H1 (cell line): ENCODE measurements at regions not wholly inside any gene's neighbourhood (a gene's known extent, or its start where the extent isn't known, plus 50 kb on each side); places are given as distances from the start of the nearest gene placed in this dataset.

Source experiments
- BACH1 ChIP-seq: IDR thresholded peaks from 2 replicates; pipeline ENCODE4 v1.6.1; 2012; ENCODE audit warnings: low read length, improper control_type of control experiment
- BRCA1 ChIP-seq: IDR thresholded peaks from 2 replicates; pipeline ENCODE4 v1.6.1; 2012; ENCODE audit warnings: low read depth, low read length, improper control_type of control experiment
- CEBPB ChIP-seq: IDR thresholded peaks from 2 replicates; pipeline ENCODE4 v1.6.1; 2012; ENCODE audit warnings: low read depth, low read length
- FOSL1 ChIP-seq: IDR thresholded peaks from 2 replicates; pipeline ENCODE4 v1.6.1; 2011; ENCODE audit warnings: mild to moderate bottlenecking, low read depth, low read length, moderate library complexity; ENCODE audit not compliant: insufficient read depth
- HDAC2 ChIP-seq, 2 experiments: fragments of 300-600 bp in 1 of 2; sonication (generic) in 1 of 2; IDR thresholded peaks; 2 replicates each; pipeline ENCODE4 v1.6.1; 2011 to 2012; ENCODE audit warnings: low read depth in 2 of 2, low read length in 2 of 2, mild to moderate bottlenecking in 2 of 2, moderate library complexity in 2 of 2, borderline replicate concordance in 1 of 2, inconsistent platforms in 1 of 2
- JUND ChIP-seq: IDR thresholded peaks from 2 replicates; pipeline ENCODE4 v1.6.1; 2011; ENCODE audit warnings: mild to moderate bottlenecking, improper control_type of control experiment, low read length
- NRF1 ChIP-seq: IDR thresholded peaks from 2 replicates; pipeline ENCODE4 v1.6.1; 2011; ENCODE audit warnings: mild to moderate bottlenecking, low read depth, low read length, improper control_type of control experiment
- POLR2A ChIP-seq, 2 experiments: IDR thresholded peaks; 1 replicate in 1 of 2; 2 replicates in 1 of 2; pipeline ENCODE4 v1.6.1; 2011; ENCODE audit warnings: low read depth in 2 of 2, low read length in 2 of 2, mild to moderate bottlenecking in 2 of 2; ENCODE audit errors: control extremely low read depth in 1 of 2
- RAD21 ChIP-seq, 2 experiments: IDR thresholded peaks in 1 of 2; conservative IDR thresholded peaks in 1 of 2; 2 replicates each; pipeline ENCODE4 v1.6.1; 2011; ENCODE audit warnings: low read depth in 2 of 2, low read length in 2 of 2, improper control_type of control experiment in 1 of 2, inconsistent platforms in 1 of 2, mild to moderate bottlenecking in 1 of 2, moderate library complexity in 1 of 2
- SIRT6 ChIP-seq: IDR thresholded peaks from one replicate; pipeline ENCODE4 v1.7.1; 2012; ENCODE audit warnings: low read length, inconsistent platforms
- TAF1 ChIP-seq: IDR thresholded peaks from 2 replicates; pipeline ENCODE4 v1.6.1; 2011; ENCODE audit warnings: mild to moderate bottlenecking, low read depth, low read length
- TF ChIP-seq, protein P1 (sequence below), 3 experiments: IDR thresholded peaks; 1 replicate in 2 of 3; 2 replicates in 1 of 3; pipeline versions ENCODE4 v1.5.1 to v1.6.1; 2011; ENCODE audit warnings: low read length in 3 of 3, mild to moderate bottlenecking in 3 of 3, inconsistent platforms in 2 of 3, low read depth in 1 of 3, moderate library complexity in 1 of 3; ENCODE audit not compliant: insufficient read depth in 1 of 3; ENCODE audit errors: control extremely low read depth in 1 of 3
- TF ChIP-seq, protein P2 (sequence below): IDR thresholded peaks from 2 replicates; pipeline ENCODE4 v1.6.1; 2011; ENCODE audit warnings: low read length, improper control_type of control experiment
- TF ChIP-seq, protein P3 (sequence below): fragments of 300-600 bp; sonication (generic); IDR thresholded peaks from 2 replicates; pipeline ENCODE4 v1.7.1; 2012; ENCODE audit warnings: low read length, moderate library complexity, mild to moderate bottlenecking, inconsistent platforms; ENCODE audit not compliant: insufficient replicate concordance

DNA sequence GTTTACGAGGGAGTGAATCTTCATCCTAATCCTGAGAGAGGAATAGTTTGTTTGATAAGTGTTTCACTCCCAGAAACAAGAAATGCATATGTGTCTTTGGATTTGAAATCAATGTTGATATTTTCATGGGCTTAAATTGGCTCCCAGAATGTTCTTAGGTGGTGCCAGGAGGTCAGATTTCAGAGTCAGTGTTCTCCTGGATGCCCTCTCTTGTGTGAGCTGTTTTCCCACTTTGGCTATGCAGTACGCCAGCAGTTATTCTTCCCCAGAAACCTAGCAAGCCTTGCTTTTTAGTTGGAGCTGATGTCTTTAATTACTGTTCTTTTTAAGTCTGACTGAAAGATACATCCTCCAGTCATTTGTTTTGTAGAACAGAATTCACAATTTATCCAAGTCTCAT, 291.4 kb downstream of the DNAJB9 start:
- TF ChIP-seq NRF1 (no peak), HDAC2 (IDR thresholded peaks at IDR 0.05; ENCODE audit: borderline replicate concordance in 1 of 2, low read depth in 2 of 2, low read length in 2 of 2) (no peak), FOSL1 (no peak), JUND (no peak), TAF1 (no peak), BRCA1 (no peak), SIRT6 (no peak), POLR2A (IDR thresholded peaks at IDR 0.05; ENCODE audit: control extremely low read depth in 1 of 2, low read depth in 2 of 2, low read length in 2 of 2) (no peak), BACH1 (no peak), RAD21 (IDR thresholded peaks at IDR 0.05 in 1 of 2, conservative IDR thresholded peaks at IDR 0.05 in 1 of 2; ENCODE audit: low read depth in 2 of 2, low read length in 2 of 2) (no peak), CEBPB (no peak)
- TF ChIP-seq, protein P1, sequence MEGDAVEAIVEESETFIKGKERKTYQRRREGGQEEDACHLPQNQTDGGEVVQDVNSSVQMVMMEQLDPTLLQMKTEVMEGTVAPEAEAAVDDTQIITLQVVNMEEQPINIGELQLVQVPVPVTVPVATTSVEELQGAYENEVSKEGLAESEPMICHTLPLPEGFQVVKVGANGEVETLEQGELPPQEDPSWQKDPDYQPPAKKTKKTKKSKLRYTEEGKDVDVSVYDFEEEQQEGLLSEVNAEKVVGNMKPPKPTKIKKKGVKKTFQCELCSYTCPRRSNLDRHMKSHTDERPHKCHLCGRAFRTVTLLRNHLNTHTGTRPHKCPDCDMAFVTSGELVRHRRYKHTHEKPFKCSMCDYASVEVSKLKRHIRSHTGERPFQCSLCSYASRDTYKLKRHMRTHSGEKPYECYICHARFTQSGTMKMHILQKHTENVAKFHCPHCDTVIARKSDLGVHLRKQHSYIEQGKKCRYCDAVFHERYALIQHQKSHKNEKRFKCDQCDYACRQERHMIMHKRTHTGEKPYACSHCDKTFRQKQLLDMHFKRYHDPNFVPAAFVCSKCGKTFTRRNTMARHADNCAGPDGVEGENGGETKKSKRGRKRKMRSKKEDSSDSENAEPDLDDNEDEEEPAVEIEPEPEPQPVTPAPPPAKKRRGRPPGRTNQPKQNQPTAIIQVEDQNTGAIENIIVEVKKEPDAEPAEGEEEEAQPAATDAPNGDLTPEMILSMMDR (IDR thresholded peaks at IDR 0.05; ENCODE audit: control extremely low read depth in 1 of 3, insufficient read depth in 1 of 3, low read depth in 1 of 3, low read length in 3 of 3) = no peak
- TF ChIP-seq, protein P2, sequence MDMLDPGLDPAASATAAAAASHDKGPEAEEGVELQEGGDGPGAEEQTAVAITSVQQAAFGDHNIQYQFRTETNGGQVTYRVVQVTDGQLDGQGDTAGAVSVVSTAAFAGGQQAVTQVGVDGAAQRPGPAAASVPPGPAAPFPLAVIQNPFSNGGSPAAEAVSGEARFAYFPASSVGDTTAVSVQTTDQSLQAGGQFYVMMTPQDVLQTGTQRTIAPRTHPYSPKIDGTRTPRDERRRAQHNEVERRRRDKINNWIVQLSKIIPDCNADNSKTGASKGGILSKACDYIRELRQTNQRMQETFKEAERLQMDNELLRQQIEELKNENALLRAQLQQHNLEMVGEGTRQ = no peak
- TF ChIP-seq, protein P3, sequence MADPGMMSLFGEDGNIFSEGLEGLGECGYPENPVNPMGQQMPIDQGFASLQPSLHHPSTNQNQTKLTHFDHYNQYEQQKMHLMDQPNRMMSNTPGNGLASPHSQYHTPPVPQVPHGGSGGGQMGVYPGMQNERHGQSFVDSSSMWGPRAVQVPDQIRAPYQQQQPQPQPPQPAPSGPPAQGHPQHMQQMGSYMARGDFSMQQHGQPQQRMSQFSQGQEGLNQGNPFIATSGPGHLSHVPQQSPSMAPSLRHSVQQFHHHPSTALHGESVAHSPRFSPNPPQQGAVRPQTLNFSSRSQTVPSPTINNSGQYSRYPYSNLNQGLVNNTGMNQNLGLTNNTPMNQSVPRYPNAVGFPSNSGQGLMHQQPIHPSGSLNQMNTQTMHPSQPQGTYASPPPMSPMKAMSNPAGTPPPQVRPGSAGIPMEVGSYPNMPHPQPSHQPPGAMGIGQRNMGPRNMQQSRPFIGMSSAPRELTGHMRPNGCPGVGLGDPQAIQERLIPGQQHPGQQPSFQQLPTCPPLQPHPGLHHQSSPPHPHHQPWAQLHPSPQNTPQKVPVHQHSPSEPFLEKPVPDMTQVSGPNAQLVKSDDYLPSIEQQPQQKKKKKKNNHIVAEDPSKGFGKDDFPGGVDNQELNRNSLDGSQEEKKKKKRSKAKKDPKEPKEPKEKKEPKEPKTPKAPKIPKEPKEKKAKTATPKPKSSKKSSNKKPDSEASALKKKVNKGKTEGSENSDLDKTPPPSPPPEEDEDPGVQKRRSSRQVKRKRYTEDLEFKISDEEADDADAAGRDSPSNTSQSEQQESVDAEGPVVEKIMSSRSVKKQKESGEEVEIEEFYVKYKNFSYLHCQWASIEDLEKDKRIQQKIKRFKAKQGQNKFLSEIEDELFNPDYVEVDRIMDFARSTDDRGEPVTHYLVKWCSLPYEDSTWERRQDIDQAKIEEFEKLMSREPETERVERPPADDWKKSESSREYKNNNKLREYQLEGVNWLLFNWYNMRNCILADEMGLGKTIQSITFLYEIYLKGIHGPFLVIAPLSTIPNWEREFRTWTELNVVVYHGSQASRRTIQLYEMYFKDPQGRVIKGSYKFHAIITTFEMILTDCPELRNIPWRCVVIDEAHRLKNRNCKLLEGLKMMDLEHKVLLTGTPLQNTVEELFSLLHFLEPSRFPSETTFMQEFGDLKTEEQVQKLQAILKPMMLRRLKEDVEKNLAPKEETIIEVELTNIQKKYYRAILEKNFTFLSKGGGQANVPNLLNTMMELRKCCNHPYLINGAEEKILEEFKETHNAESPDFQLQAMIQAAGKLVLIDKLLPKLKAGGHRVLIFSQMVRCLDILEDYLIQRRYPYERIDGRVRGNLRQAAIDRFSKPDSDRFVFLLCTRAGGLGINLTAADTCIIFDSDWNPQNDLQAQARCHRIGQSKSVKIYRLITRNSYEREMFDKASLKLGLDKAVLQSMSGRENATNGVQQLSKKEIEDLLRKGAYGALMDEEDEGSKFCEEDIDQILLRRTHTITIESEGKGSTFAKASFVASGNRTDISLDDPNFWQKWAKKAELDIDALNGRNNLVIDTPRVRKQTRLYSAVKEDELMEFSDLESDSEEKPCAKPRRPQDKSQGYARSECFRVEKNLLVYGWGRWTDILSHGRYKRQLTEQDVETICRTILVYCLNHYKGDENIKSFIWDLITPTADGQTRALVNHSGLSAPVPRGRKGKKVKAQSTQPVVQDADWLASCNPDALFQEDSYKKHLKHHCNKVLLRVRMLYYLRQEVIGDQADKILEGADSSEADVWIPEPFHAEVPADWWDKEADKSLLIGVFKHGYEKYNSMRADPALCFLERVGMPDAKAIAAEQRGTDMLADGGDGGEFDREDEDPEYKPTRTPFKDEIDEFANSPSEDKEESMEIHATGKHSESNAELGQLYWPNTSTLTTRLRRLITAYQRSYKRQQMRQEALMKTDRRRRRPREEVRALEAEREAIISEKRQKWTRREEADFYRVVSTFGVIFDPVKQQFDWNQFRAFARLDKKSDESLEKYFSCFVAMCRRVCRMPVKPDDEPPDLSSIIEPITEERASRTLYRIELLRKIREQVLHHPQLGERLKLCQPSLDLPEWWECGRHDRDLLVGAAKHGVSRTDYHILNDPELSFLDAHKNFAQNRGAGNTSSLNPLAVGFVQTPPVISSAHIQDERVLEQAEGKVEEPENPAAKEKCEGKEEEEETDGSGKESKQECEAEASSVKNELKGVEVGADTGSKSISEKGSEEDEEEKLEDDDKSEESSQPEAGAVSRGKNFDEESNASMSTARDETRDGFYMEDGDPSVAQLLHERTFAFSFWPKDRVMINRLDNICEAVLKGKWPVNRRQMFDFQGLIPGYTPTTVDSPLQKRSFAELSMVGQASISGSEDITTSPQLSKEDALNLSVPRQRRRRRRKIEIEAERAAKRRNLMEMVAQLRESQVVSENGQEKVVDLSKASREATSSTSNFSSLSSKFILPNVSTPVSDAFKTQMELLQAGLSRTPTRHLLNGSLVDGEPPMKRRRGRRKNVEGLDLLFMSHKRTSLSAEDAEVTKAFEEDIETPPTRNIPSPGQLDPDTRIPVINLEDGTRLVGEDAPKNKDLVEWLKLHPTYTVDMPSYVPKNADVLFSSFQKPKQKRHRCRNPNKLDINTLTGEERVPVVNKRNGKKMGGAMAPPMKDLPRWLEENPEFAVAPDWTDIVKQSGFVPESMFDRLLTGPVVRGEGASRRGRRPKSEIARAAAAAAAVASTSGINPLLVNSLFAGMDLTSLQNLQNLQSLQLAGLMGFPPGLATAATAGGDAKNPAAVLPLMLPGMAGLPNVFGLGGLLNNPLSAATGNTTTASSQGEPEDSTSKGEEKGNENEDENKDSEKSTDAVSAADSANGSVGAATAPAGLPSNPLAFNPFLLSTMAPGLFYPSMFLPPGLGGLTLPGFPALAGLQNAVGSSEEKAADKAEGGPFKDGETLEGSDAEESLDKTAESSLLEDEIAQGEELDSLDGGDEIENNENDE = no peak
